ENCODE measurements at regions not wholly inside any gene's neighbourhood (a gene's known extent, or its start where the extent isn't known, plus 50 kb on each side); places are given as distances from the start of the nearest gene placed in this dataset.

DNA sequence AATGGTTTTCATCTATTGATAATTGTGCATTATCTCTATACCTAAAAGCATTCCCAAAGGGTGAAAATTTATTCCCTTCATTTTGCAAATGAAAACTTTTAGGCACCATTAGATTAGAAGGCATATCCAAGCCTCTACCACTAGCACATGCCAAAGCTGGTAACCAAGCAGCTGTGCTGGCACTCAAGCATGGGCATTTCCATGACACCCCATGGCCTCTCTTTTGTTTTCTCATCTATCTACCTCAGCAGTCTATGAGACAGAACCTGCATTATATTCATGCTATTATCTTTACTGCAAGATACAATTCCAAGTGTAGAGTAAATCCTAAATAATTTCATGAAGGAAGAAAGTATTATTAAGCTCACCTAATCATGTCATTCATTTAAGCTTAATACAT is 334.3 kb upstream of the LRRC7 start:
- TF ChIP-seq, protein P1, sequence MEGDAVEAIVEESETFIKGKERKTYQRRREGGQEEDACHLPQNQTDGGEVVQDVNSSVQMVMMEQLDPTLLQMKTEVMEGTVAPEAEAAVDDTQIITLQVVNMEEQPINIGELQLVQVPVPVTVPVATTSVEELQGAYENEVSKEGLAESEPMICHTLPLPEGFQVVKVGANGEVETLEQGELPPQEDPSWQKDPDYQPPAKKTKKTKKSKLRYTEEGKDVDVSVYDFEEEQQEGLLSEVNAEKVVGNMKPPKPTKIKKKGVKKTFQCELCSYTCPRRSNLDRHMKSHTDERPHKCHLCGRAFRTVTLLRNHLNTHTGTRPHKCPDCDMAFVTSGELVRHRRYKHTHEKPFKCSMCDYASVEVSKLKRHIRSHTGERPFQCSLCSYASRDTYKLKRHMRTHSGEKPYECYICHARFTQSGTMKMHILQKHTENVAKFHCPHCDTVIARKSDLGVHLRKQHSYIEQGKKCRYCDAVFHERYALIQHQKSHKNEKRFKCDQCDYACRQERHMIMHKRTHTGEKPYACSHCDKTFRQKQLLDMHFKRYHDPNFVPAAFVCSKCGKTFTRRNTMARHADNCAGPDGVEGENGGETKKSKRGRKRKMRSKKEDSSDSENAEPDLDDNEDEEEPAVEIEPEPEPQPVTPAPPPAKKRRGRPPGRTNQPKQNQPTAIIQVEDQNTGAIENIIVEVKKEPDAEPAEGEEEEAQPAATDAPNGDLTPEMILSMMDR (IDR thresholded peaks at IDR 0.05): no peak
- TF ChIP-seq POLR2AphosphoS5 (IDR thresholded peaks at IDR 0.05): no peak
